H1 (cell line): ENCODE measurements at regions not wholly inside any gene's neighbourhood (a gene's known extent, or its start where the extent isn't known, plus 50 kb on each side); places are given as distances from the start of the nearest gene placed in this dataset.

Source experiments
- POU5F1 ChIP-seq: IDR thresholded peaks from 2 replicates; pipeline ENCODE4 v1.6.1; 2011; ENCODE audit warnings: low read depth, mild to moderate bottlenecking, low read length, moderate library complexity
- RAD21 ChIP-seq, 2 experiments: IDR thresholded peaks in 1 of 2; conservative IDR thresholded peaks in 1 of 2; 2 replicates each; pipeline ENCODE4 v1.6.1; 2011; ENCODE audit warnings: low read depth in 2 of 2, low read length in 2 of 2, improper control_type of control experiment in 1 of 2, inconsistent platforms in 1 of 2, mild to moderate bottlenecking in 1 of 2, moderate library complexity in 1 of 2

- no peak for TF ChIP-seq RAD21 (IDR thresholded peaks at IDR 0.05 in 1 of 2, conservative IDR thresholded peaks at IDR 0.05 in 1 of 2; ENCODE audit: low read depth in 2 of 2, low read length in 2 of 2)
- TF ChIP-seq POU5F1 = no peak
These were observed 137.2 kb downstream of the OMA1 start (continued) for GRCh38 chr1:58409336-58409735.
